Neural progenitor cell (in vitro differentiated cells): ENCODE measurements at regions not wholly inside any gene's neighbourhood (a gene's known extent, or its start where the extent isn't known, plus 50 kb on each side); places are given as distances from the start of the nearest gene placed in this dataset.

Experiments used
- DNase-seq: peaks from one replicate; pipeline ENCODE4 v3.0.0-alpha.2; 2016; ENCODE audit warnings: low spot score
- H2AFZ ChIP-seq: fragments of 200-600 bp; sonication (generic); replicated peaks from 2 replicates; pipeline ENCODE4 v1.6.1; 2016; ENCODE audit warnings: antibody characterized with exemption
- H3F3A ChIP-seq: fragments of 200-600 bp; sonication (generic); 2 replicates; pipeline ENCODE4 v1.6.1; 2016; ENCODE audit warnings: antibody characterized with exemption, low read depth
- H3K27ac ChIP-seq: fragments of 200-600 bp; sonication (generic); 2 replicates; pipeline ENCODE4 v1.5.1; 2016; ENCODE audit warnings: mild to moderate bottlenecking
- H3K27me3 ChIP-seq: fragments of 200-600 bp; sonication (generic); 2 replicates; pipeline ENCODE4 v1.6.1; 2016; ENCODE audit warnings: mild to moderate bottlenecking, moderate library complexity
- H3K36me3 ChIP-seq: fragments of 200-600 bp; sonication (generic); 2 replicates; pipeline ENCODE4 v1.5.1; 2016
- H3K4me1 ChIP-seq: fragments of 200-600 bp; sonication (generic); 2 replicates; pipeline ENCODE4 v1.6.1; 2016; ENCODE audit warnings: mixed run types
- H3K4me2 ChIP-seq: fragments of 200-600 bp; sonication (generic); 2 replicates; pipeline ENCODE4 v1.6.1; 2016
- H3K4me3 ChIP-seq: fragments of 200-600 bp; sonication (generic); 2 replicates; pipeline ENCODE4 v1.5.1; 2016
- H3K79me2 ChIP-seq: fragments of 200-600 bp; sonication (generic); 2 replicates; pipeline ENCODE4 v1.6.1; 2016; ENCODE audit warnings: low read depth
- H3K9ac ChIP-seq: fragments of 200-600 bp; sonication (generic); 2 replicates; pipeline ENCODE4 v1.6.1; 2016
- H3K9me3 ChIP-seq: fragments of 200-600 bp; sonication (generic); 2 replicates; pipeline ENCODE4 v1.5.1; 2016; ENCODE audit warnings: low read depth
- H4K20me1 ChIP-seq: fragments of 200-600 bp; sonication (generic); 2 replicates; pipeline ENCODE4 v1.6.1; 2016; ENCODE audit warnings: low read depth
- H3K27ac Mint-ChIP-seq: 3 replicates; pipeline ENCODE4 v1.8.0; 2021; ENCODE audit warnings: mixed read lengths
- H3K27me3 Mint-ChIP-seq: 2 replicates; pipeline ENCODE4 v1.8.0; 2022; ENCODE audit warnings: low read depth, mild to moderate bottlenecking, inconsistent platforms, moderate library complexity, mixed read lengths; ENCODE audit not compliant: insufficient read depth
- H3K36me3 Mint-ChIP-seq: 3 replicates; pipeline ENCODE4 v1.8.0; 2021; ENCODE audit warnings: mixed read lengths
- H3K4me1 Mint-ChIP-seq: 3 replicates; pipeline ENCODE4 v1.8.0; 2021; ENCODE audit warnings: mixed read lengths
- H3K4me3 Mint-ChIP-seq: 3 replicates; pipeline ENCODE4 v1.8.0; 2021; ENCODE audit warnings: mild to moderate bottlenecking, moderate library complexity, mixed read lengths
- H3K9me3 Mint-ChIP-seq: 3 replicates; pipeline ENCODE4 v1.8.0; 2020; ENCODE audit warnings: mixed read lengths
- EZH2 ChIP-seq: fragments of 200-600 bp; sonication (generic); IDR thresholded peaks from 2 replicates; pipeline ENCODE4 v1.6.1; 2017; ENCODE audit warnings: antibody characterized with exemption, mild to moderate bottlenecking, moderate library complexity
- EZH2phosphoT487 ChIP-seq: fragments of 200-600 bp; sonication (generic); IDR thresholded peaks from 2 replicates; pipeline ENCODE4 v1.6.1; 2017; ENCODE audit warnings: antibody characterized with exemption
- TF ChIP-seq, protein P1 (sequence below): fragments of 200-600 bp; sonication (generic); IDR thresholded peaks from 2 replicates; pipeline ENCODE4 v1.5.1; 2017; ENCODE audit warnings: antibody characterized with exemption, mild to moderate bottlenecking

DNA sequence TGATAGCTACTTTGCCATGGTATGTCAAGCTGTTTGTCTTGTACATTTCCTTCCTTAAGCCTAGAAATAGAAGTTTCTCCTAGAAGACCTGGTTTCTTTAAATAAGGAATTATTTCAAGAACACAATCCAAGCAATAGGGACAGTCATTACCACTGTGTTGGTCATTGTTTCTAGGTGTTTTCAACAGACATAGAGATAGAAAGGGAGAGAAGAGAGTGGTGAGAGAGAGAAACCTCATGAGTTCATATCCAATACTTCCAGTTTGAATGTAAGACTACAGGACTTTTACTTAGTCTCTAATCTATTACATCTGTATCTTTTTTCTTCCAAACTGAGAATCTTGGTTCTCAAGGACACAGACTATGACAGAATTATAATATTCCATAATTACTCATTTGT lies 245.9 kb upstream of the STARD13 start:
- H3K4me3 ChIP-seq = no peak overlapping the region
- H3K4me3 Mint-ChIP-seq = no peak overlapping the region
- no peaks in the 10 kb centered on the region for H3K9me3 Mint-ChIP-seq
- H3K4me1 ChIP-seq = no peaks in the 10 kb centered on the region
- no peak overlapping the region for H3K27ac ChIP-seq
- H3F3A ChIP-seq = no peaks in the 10 kb centered on the region
- no peak overlapping the region for H3K9ac ChIP-seq
- no peak overlapping the region for H3K4me2 ChIP-seq
- TF ChIP-seq, protein P1, sequence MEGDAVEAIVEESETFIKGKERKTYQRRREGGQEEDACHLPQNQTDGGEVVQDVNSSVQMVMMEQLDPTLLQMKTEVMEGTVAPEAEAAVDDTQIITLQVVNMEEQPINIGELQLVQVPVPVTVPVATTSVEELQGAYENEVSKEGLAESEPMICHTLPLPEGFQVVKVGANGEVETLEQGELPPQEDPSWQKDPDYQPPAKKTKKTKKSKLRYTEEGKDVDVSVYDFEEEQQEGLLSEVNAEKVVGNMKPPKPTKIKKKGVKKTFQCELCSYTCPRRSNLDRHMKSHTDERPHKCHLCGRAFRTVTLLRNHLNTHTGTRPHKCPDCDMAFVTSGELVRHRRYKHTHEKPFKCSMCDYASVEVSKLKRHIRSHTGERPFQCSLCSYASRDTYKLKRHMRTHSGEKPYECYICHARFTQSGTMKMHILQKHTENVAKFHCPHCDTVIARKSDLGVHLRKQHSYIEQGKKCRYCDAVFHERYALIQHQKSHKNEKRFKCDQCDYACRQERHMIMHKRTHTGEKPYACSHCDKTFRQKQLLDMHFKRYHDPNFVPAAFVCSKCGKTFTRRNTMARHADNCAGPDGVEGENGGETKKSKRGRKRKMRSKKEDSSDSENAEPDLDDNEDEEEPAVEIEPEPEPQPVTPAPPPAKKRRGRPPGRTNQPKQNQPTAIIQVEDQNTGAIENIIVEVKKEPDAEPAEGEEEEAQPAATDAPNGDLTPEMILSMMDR = no peak
- TF ChIP-seq EZH2 = no peak
- TF ChIP-seq EZH2phosphoT487 = no peak
- no peak overlapping the region for H2AFZ ChIP-seq
- H3K27me3 ChIP-seq = no peaks in the 10 kb centered on the region
- H3K4me1 Mint-ChIP-seq = no peaks in the 10 kb centered on the region
- H4K20me1 ChIP-seq = no peaks in the 10 kb centered on the region
- H3K9me3 ChIP-seq = no peaks in the 10 kb centered on the region
- no peaks in the 10 kb centered on the region for H3K79me2 ChIP-seq
- DNase-seq = no peak
- H3K36me3 Mint-ChIP-seq = no peaks in the 10 kb centered on the region
- H3K36me3 ChIP-seq = no peaks in the 10 kb centered on the region
- no peak overlapping the region for H3K27ac Mint-ChIP-seq
- H3K27me3 Mint-ChIP-seq = no peaks in the 10 kb centered on the region

DNA sequence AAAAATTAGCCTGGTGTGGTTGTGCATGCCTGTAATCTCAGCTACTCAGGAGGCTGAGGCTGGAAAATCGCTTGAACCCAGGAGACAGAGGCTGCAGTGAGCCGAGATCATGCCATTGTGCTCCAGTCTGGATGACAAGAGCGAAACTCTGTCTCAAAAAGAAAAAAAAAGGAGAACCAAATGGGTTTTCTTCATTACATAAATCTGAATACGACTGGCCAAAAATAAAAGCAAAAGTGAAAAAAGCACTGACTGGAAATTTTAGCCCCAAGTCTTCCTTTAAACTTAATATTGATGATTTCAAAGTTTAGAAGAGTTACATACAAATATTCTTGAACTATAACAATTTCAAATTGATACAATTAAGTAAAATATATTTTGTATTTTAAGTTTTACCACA lies 249.5 kb upstream of the STARD13 start:
- Mint-ChIP-seq H3K36me3 (no peaks in the 10 kb centered on the region), H3K9me3 (no peaks in the 10 kb centered on the region), H3K4me1 (peaks cover 6% of the 10 kb centered on the region), H3K4me3 (no peak overlapping the region), H3K27ac (no peak overlapping the region), H3K27me3 (no peaks in the 10 kb centered on the region)
- no peak overlapping the region for H2AFZ ChIP-seq
- H3K36me3 ChIP-seq = no peaks in the 10 kb centered on the region
- peaks cover 5% of the 10 kb centered on the region for H3K4me1 ChIP-seq
- no peak overlapping the region for H3K4me3 ChIP-seq
- no peaks in the 10 kb centered on the region for H4K20me1 ChIP-seq
- H3K4me2 ChIP-seq = no peak overlapping the region
- DNase-seq = no peak
- no peak overlapping the region for H3K9ac ChIP-seq
- no peaks in the 10 kb centered on the region for H3K27me3 ChIP-seq
- peaks cover 9% of the 10 kb centered on the region for H3F3A ChIP-seq
- no peaks in the 10 kb centered on the region for H3K9me3 ChIP-seq
- TF ChIP-seq, protein P1 = no peak
- no peak for TF ChIP-seq EZH2phosphoT487
- no peak for TF ChIP-seq EZH2
- H3K79me2 ChIP-seq = no peaks in the 10 kb centered on the region
- H3K27ac ChIP-seq = no peak overlapping the region

DNA sequence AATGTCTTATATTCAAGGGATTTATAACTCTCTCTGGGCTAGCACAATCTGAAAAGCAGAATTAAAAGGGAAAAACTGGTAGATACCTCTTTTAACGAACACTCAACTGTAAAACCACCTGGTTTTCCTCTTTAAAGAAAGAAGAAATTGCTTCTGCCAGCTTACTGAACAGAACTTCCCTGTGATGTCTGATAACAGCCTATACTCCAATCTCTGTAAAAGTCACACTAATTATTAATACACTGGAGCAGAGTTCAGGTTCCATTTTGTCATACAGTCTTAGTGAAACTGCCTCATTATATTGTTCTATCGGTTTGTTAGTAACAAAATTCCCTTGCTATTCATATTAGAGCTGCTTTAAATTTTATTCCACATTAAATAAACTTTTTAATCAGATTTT lies 251.0 kb upstream of the STARD13 start:
- no peaks in the 10 kb centered on the region for H3K36me3 Mint-ChIP-seq
- Histone ChIP-seq H3K9ac (no peak overlapping the region), H2AFZ (no peak overlapping the region), H3K4me3 (no peak overlapping the region), H3K4me2 (no peak overlapping the region), H3K79me2 (no peaks in the 10 kb centered on the region), H3F3A (peaks cover 14% of the 10 kb centered on the region), H3K9me3 (no peaks in the 10 kb centered on the region), H3K4me1 (peaks cover 13% of the 10 kb centered on the region), H3K27ac (no peak overlapping the region), H3K36me3 (no peaks in the 10 kb centered on the region), H4K20me1 (no peaks in the 10 kb centered on the region), H3K27me3 (no peaks in the 10 kb centered on the region)
- DNase-seq = no peak
- no peaks in the 10 kb centered on the region for H3K27me3 Mint-ChIP-seq
- H3K4me1 Mint-ChIP-seq = peaks cover 14% of the 10 kb centered on the region
- no peak overlapping the region for H3K4me3 Mint-ChIP-seq
- TF ChIP-seq, protein P1 = no peak
- no peak for TF ChIP-seq EZH2
- no peak for TF ChIP-seq EZH2phosphoT487
- H3K9me3 Mint-ChIP-seq = no peaks in the 10 kb centered on the region
- no peak overlapping the region for H3K27ac Mint-ChIP-seq

DNA sequence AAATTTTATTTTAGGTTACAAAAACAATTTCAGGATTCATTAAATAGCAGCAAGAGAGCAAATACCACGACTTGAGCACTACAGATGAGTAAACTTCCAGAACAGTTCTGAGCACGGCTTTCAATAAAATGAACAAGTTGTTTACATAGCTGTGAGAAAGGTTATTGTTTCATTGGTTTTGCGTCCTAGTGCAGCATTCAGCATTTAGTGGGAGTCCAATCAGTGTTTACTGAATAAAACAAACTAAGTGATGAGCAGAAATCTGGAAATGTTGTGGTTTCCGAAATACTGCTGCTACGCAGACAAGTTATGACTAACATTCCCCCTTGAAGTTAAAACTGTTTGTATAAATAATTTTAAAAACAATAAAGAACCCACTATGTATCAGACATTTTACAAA lies 251.5 kb upstream of the STARD13 start:
- peaks cover 16% of the 10 kb centered on the region for H3K4me1 Mint-ChIP-seq
- no peak overlapping the region for H3K27ac ChIP-seq
- TF ChIP-seq EZH2phosphoT487 = no peak
- TF ChIP-seq EZH2 = no peak
- TF ChIP-seq, protein P1 = no peak
- no peaks in the 10 kb centered on the region for H4K20me1 ChIP-seq
- no peak for DNase-seq
- H3K9ac ChIP-seq = no peak overlapping the region
- no peaks in the 10 kb centered on the region for H3K9me3 Mint-ChIP-seq
- no peak overlapping the region for H3K27ac Mint-ChIP-seq
- H3K36me3 ChIP-seq = no peaks in the 10 kb centered on the region
- H3K27me3 ChIP-seq = no peaks in the 10 kb centered on the region
- no peak overlapping the region for H3K4me3 Mint-ChIP-seq
- no peaks in the 10 kb centered on the region for H3K36me3 Mint-ChIP-seq
- H3K4me3 ChIP-seq = no peak overlapping the region
- H2AFZ ChIP-seq = no peak overlapping the region
- H3F3A ChIP-seq = peaks cover 18% of the 10 kb centered on the region
- H3K4me1 ChIP-seq = peaks cover 15% of the 10 kb centered on the region
- no peaks in the 10 kb centered on the region for H3K27me3 Mint-ChIP-seq
- no peaks in the 10 kb centered on the region for H3K79me2 ChIP-seq
- no peaks in the 10 kb centered on the region for H3K9me3 ChIP-seq
- H3K4me2 ChIP-seq = no peak overlapping the region
